Retinal pigment epithelial cell (primary cell): ENCODE measurements at regions not wholly inside any gene's neighbourhood (a gene's known extent, or its start where the extent isn't known, plus 50 kb on each side); places are given as distances from the start of the nearest gene placed in this dataset.

ENCODE experiments used
- DNase-seq: peaks from one replicate; pipeline ENCODE4 v3.0.0-alpha.2; 2010; ENCODE audit warnings: low read depth
- H3K4me3 ChIP-seq: 2 replicates; pipeline ENCODE4 v1.5.1; 2011; ENCODE audit warnings: mild to moderate bottlenecking, low read length, control low read depth, moderate library complexity
- TF ChIP-seq, protein P1 (sequence below): conservative IDR thresholded peaks from 2 replicates; pipeline ENCODE4 v1.5.1; 2011; ENCODE audit warnings: low read depth, low read length, control low read depth, inconsistent platforms

DNA sequence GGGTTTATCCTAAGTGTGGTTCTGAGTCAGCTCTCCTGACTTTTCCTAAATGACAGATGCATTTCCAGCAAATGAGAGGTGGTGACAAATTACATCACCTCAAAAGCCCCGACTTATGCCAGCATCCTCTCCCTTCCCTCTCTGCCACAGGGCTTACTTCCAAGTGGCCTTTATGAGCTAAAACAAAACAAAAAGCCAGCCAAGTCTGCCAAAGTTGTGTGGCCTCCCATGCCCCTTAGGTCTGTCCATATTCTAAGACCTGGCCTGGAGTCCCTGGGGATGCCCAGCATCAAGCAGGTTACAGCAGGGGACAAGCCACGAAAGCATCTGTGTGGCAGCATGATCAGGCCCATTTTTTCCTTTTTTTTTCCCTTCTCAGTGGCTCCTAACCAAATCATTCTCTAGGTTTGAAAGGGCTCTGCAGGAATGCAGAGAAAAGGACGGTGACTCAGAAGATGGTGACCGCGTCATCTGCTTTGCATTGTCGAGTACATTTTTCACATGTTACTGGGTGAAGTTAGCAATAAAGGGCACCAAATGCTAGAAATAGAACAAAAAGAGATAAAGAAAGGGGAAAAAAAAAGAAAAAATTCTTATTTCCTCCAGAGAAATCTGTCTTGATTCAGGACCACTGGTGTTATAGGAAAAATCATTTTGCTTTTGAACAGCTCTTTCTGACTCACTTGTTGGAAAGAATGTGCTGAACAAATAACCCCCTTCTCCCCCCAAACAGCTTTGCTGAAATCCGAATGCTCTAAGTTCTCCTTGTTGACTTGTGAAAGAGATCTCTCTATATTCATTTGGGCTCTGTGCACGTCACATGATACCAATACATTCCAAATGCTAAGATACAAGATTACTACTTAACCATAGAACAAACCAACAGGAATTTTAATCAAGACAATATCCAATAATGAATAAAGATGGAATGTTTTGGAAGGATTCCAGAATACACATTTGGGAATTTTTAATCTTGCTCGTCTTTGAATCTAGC, 178.7 kb downstream of the EN1 start:
- TF ChIP-seq, protein P1, sequence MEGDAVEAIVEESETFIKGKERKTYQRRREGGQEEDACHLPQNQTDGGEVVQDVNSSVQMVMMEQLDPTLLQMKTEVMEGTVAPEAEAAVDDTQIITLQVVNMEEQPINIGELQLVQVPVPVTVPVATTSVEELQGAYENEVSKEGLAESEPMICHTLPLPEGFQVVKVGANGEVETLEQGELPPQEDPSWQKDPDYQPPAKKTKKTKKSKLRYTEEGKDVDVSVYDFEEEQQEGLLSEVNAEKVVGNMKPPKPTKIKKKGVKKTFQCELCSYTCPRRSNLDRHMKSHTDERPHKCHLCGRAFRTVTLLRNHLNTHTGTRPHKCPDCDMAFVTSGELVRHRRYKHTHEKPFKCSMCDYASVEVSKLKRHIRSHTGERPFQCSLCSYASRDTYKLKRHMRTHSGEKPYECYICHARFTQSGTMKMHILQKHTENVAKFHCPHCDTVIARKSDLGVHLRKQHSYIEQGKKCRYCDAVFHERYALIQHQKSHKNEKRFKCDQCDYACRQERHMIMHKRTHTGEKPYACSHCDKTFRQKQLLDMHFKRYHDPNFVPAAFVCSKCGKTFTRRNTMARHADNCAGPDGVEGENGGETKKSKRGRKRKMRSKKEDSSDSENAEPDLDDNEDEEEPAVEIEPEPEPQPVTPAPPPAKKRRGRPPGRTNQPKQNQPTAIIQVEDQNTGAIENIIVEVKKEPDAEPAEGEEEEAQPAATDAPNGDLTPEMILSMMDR, result no peak
- H3K4me3 ChIP-seq, result no peak overlapping the region
- peak; percentile 90 for DNase-seq

DNA sequence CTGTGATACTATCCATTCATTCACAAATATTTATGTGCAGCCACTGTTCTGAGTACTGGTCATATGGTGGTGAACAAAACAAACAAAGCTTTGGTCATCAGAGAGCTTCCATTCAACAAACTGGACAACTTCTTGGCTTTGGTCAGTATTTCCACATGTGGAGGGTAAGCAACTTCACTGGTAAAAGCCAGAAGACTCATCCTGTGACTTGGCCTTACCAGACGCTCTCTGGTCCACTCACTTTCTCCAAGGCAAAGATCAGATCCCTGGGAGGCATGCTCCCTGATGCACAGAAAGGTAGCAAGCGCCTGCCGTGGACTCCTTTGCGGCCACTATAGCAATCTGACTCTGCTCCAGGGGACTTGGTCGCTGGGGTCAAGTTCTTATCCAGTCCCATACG, 179.5 kb downstream of the EN1 start:
- no peak overlapping the region for H3K4me3 ChIP-seq
- TF ChIP-seq, protein P1, result no peak
- DNase-seq, result no peak

DNA sequence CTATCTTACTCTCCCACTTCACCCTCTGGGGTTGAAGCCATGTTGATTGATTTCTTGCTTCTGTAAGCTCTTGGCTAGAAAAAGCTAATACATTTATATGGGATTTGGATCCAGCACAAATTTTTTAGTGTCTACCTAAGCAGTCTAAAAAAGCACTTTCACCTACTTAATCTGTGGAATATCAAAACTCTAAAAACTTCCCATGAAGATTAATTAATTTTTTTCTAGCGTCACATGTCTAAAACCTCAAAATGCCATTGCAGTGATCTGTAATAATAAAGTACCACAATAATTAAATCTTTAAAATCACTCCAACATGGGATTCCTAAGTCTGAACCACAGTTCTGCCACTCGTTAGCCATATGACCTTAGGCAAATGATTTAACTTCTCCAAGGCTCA, 180.1 kb downstream of the EN1 start:
- TF ChIP-seq, protein P1, result no peak
- DNase-seq, result peak; percentile 77
- no peak overlapping the region for H3K4me3 ChIP-seq

DNA sequence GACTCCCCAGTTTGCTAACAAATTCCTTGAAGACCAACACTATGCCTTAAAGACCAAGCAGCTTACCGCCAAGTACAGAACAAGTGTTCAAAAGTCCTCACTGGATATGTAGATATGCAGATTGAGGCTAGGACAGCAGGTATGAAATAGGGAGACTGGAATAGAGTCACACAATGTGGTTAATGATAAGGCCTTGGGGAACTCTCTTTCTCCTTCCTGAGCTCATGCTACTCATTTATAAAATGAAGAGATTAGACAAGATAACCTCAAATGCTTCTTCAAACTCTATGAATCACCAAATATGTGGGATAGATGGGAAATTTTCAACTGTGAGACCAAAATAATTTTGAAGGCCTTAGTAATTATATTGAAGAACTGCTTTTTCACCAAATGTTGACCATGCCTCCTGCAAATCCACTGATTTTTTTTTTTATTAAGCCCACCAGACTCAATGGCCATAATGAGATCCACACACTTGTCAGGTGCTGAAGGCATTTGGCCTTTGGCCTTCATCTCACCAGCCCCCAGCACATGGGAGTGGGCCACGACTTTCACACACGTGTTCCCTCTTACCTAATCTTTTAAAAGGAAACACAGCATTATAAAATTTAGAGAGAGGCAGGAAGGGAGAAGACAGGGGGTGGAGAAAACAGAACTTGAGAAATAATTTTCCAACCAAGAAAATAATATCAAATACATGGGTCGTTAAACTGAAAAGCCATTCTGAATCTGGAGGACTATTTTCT, 181.5 kb downstream of the EN1 start:
- TF ChIP-seq, protein P1, result no peak
- no peak overlapping the region for H3K4me3 ChIP-seq
- DNase-seq, result no peak

DNA sequence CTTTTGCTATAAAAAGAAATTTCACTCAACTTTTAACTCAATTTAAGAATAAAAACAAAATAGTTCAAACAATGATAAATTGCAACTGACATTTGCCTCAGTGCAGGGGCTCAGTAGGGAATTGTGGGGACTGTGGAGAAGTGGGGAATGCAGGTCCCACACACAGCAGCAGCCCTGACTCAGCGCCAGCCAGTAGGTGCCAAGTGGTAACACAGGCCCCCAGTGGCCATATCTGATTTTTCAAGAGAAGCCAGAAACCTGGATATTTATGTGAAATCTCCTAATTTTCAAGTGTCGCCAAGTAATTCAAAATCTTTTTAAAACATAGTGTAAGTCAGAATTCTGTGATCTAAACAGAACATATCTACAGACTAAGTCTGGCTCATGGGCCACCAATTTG, 186.3 kb downstream of the EN1 start:
- TF ChIP-seq, protein P1, result peak; percentile 24
- no peak for DNase-seq
- H3K4me3 ChIP-seq, result no peak overlapping the region

DNA sequence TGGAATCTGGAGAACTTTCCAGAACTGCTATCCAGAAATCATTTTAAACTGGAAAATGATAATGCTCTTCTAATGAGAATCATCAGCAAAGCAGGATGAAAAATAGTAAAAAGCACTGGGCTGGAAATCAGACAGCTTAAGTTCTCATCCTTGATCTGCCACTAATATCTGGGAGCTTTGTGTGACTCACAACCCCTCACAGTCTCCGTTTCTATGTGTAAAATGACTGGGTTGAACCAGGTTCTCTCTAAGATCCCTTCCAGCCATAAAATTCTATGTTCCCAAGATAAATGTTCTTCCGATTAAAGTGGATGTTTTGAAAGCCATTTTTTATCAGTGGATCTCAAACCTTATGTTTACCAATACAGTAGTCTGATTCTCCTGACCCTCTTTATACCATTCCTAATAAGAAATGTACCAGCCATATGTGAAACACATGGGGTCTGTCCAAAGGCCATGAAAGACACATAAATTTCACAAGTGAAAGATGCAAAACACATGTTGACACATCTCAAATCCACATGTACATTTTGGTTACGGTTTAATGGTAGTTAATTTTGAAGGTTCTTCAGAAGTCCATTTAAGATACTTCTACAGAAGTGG, 188.8 kb downstream of the EN1 start:
- TF ChIP-seq, protein P1, result no peak
- H3K4me3 ChIP-seq, result no peak overlapping the region

More for the DNA sequence above, 188.8 kb downstream of the EN1 start:
- DNase-seq, result no peak
